SU-DHL-6 (cell line): ENCODE measurements at regions not wholly inside any gene's neighbourhood (a gene's known extent, or its start where the extent isn't known, plus 50 kb on each side); places are given as distances from the start of the nearest gene placed in this dataset.

Source experiments
- H2AFZ ChIP-seq: fragments of 200-600 bp; sonication (generic); 2 replicates; pipeline ENCODE4 v1.6.1; 2014; ENCODE audit warnings: low read depth, mild to moderate bottlenecking, moderate library complexity, mixed read lengths, antibody characterized with exemption, low read length; ENCODE audit not compliant: severe bottlenecking
- H3F3A ChIP-seq: fragments of 200-600 bp; shearing (Covaris generic); 2 replicates; pipeline ENCODE4 v1.6.0; 2016; ENCODE audit warnings: antibody characterized with exemption, mild to moderate bottlenecking; ENCODE audit not compliant: insufficient read depth
- H3K27ac ChIP-seq: fragments of 200-600 bp; sonication (generic); 2 replicates; pipeline ENCODE4 v1.5.1; 2016; ENCODE audit warnings: low read depth, mild to moderate bottlenecking, low read length, moderate library complexity, mixed read lengths
- H3K27me3 ChIP-seq: fragments of 200-600 bp; sonication (generic), shearing (Covaris generic); 2 replicates; pipeline ENCODE4 v1.6.0; 2014; ENCODE audit warnings: mild to moderate bottlenecking, low read length
- H3K36me3 ChIP-seq: fragments of 200-600 bp; sonication (generic); 2 replicates; pipeline ENCODE4 v1.6.1; 2014; ENCODE audit warnings: mild to moderate bottlenecking, low read length, mixed read lengths
- H3K4me2 ChIP-seq: fragments of 300-600, 200-600 bp; shearing (Covaris generic), sonication (generic); 2 replicates; pipeline ENCODE4 v1.6.0; 2014; ENCODE audit warnings: low read length, low read depth, mild to moderate bottlenecking; ENCODE audit not compliant: poor library complexity, severe bottlenecking
- H3K4me3 ChIP-seq: fragments of 200-600 bp; sonication (generic); 2 replicates; pipeline ENCODE4 v1.5.1; 2014; ENCODE audit warnings: antibody characterized with exemption, low read length, mild to moderate bottlenecking, mixed read lengths; ENCODE audit not compliant: insufficient read depth, poor library complexity, severe bottlenecking
- H3K79me2 ChIP-seq: fragments of 200-600 bp; sonication (generic); 2 replicates; pipeline ENCODE4 v1.6.1; 2014; ENCODE audit warnings: mild to moderate bottlenecking, low read length, moderate library complexity; ENCODE audit not compliant: insufficient read depth
- H3K9ac ChIP-seq: fragments of 200-600 bp; sonication (generic); 2 replicates; pipeline ENCODE4 v1.7.0; 2014; ENCODE audit warnings: mild to moderate bottlenecking, low read length
- H3K9me2 ChIP-seq: fragments of 200-600 bp; sonication (generic); replicated peaks from 2 replicates; pipeline ENCODE4 v1.6.1; 2014; ENCODE audit warnings: low read length; ENCODE audit not compliant: insufficient read depth
- H3K9me3 ChIP-seq: fragments of 200-600 bp; sonication (generic); 2 replicates; pipeline ENCODE4 v1.6.1; 2014; ENCODE audit warnings: low read length, mixed read lengths; ENCODE audit not compliant: insufficient read depth
- H4K20me1 ChIP-seq: fragments of 200-600 bp; sonication (generic); 2 replicates; pipeline ENCODE4 v1.6.1; 2014; ENCODE audit warnings: low read depth, mild to moderate bottlenecking, antibody characterized with exemption, low read length, moderate library complexity, mixed read lengths
- EZH2phosphoT487 ChIP-seq: fragments of 200-600 bp; sonication (generic), shearing (Covaris generic); conservative IDR thresholded peaks from 2 replicates; pipeline ENCODE4 v1.6.1; 2018; ENCODE audit warnings: mild to moderate bottlenecking, antibody characterized with exemption, low read length, moderate library complexity, mixed read lengths
- TF ChIP-seq, protein P1 (sequence below): fragments of 200-600 bp; sonication (generic); IDR thresholded peaks from one replicate; pipeline ENCODE4 v1.5.1; 2017; ENCODE audit warnings: antibody characterized with exemption, mild to moderate bottlenecking, low read length, moderate library complexity; ENCODE audit not compliant: insufficient read depth, poor library complexity, severe bottlenecking

DNA sequence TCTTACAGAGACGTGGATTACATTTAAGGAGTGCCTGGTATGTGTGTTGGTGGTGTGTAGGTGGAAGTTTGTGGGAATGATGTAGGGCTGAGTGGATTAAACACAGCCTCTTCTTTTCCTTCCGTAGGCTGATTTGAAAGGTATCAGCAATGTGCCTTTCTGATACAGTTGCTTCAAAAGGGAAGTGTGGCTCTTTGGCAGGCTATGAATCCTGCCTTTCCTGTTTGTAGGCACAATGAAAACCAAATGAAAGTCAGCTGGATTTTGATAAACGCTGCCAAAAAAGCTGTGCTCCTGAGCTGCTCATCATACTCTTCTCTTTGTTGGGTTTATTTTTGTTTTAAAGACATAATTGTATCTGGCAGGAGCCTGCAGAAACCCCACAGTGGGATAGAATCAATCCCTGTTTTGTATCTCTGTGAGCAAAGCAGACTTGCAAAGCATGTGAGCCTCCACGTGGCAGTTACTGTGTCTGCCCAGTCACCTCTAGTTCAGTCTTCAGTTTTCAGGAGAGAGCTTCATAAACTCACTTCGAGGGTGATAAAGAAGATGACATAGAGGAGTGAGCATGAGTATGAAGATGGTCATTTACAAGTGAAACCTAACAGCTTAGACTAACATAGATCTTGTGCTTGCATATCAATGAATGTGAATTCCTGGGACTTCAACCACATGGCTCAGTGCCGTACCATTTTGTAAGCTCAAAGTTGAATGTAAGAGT lies 655.7 kb upstream of the KIRREL3 start:
- H3K36me3 ChIP-seq, result no peaks in the 10 kb centered on the region
- H3K4me3 ChIP-seq, result no peak overlapping the region
- H4K20me1 ChIP-seq, result no peaks in the 10 kb centered on the region
- TF ChIP-seq, protein P1, sequence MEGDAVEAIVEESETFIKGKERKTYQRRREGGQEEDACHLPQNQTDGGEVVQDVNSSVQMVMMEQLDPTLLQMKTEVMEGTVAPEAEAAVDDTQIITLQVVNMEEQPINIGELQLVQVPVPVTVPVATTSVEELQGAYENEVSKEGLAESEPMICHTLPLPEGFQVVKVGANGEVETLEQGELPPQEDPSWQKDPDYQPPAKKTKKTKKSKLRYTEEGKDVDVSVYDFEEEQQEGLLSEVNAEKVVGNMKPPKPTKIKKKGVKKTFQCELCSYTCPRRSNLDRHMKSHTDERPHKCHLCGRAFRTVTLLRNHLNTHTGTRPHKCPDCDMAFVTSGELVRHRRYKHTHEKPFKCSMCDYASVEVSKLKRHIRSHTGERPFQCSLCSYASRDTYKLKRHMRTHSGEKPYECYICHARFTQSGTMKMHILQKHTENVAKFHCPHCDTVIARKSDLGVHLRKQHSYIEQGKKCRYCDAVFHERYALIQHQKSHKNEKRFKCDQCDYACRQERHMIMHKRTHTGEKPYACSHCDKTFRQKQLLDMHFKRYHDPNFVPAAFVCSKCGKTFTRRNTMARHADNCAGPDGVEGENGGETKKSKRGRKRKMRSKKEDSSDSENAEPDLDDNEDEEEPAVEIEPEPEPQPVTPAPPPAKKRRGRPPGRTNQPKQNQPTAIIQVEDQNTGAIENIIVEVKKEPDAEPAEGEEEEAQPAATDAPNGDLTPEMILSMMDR, result no peak
- TF ChIP-seq EZH2phosphoT487, result no peak
- no peak overlapping the region for H3K9ac ChIP-seq
- H3K27me3 ChIP-seq, result no peaks in the 10 kb centered on the region
- H3K27ac ChIP-seq, result no peak overlapping the region
- no peaks in the 10 kb centered on the region for H3K9me3 ChIP-seq
- H3F3A ChIP-seq, result no peaks in the 10 kb centered on the region
- H3K4me2 ChIP-seq, result no peak overlapping the region
- H2AFZ ChIP-seq, result no peak overlapping the region
- no peaks in the 10 kb centered on the region for H3K79me2 ChIP-seq
- no peaks in the 10 kb centered on the region for H3K9me2 ChIP-seq

DNA sequence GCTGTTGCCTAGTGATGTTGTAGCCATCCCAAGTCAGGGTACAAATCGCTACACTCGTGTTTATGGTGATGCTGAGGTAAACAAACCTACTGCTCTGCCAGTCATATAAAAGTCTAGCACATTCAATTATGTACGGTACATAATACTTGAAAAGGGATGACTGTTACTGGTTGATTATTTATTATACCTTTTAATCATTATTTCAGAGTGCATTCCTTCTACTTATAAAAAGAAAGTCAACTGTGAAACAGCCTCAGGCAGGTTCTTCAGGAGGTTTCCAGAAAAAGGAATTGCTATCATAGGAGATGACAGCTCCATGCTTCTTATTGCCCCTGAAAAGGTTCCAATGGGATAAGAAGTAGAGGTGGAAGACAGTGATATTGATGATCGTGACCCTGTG lies 652.5 kb upstream of the KIRREL3 start:
- H3K79me2 ChIP-seq, result no peaks in the 10 kb centered on the region
- no peaks in the 10 kb centered on the region for H3K27me3 ChIP-seq
- TF ChIP-seq EZH2phosphoT487, result no peak
- TF ChIP-seq, protein P1, result no peak
- no peak overlapping the region for H3K4me3 ChIP-seq
- H3K36me3 ChIP-seq, result no peaks in the 10 kb centered on the region
- no peaks in the 10 kb centered on the region for H3K9me3 ChIP-seq
- H3K9ac ChIP-seq, result no peak overlapping the region
- H2AFZ ChIP-seq, result no peak overlapping the region
- H3K9me2 ChIP-seq, result no peaks in the 10 kb centered on the region
- no peak overlapping the region for H3K27ac ChIP-seq
- no peak overlapping the region for H3K4me2 ChIP-seq
- H4K20me1 ChIP-seq, result no peaks in the 10 kb centered on the region
- no peaks in the 10 kb centered on the region for H3F3A ChIP-seq

- Histone ChIP-seq H3K4me3 (no peak overlapping the region), H3K9me3 (no peaks in the 10 kb centered on the region), H3K9me2 (no peaks in the 10 kb centered on the region), H3K9ac (no peak overlapping the region), H3K27ac (no peak overlapping the region), H3K4me2 (no peak overlapping the region), H3F3A (no peaks in the 10 kb centered on the region), H4K20me1 (no peaks in the 10 kb centered on the region), H3K79me2 (no peaks in the 10 kb centered on the region), H3K27me3 (no peaks in the 10 kb centered on the region), H2AFZ (no peak overlapping the region), H3K36me3 (no peaks in the 10 kb centered on the region)
- TF ChIP-seq, protein P1, result no peak
- no peak for TF ChIP-seq EZH2phosphoT487
Observed at GRCh38 chr11:127651888-127652221, 651.3 kb upstream of the KIRREL3 start.
